ENCODE measurements at regions not wholly inside any gene's neighbourhood (a gene's known extent, or its start where the extent isn't known, plus 50 kb on each side); places are given as distances from the start of the nearest gene placed in this dataset.

- DNase-seq (no peak), ATAC-seq (no peak)
- H3K27me3 Mint-ChIP-seq = peaks cover 33% of the 10 kb centered on the region
- peaks cover 6% of the 10 kb centered on the region for H3K4me1 Mint-ChIP-seq
- no peak overlapping the region for H3K27ac Mint-ChIP-seq
- H3K9me3 Mint-ChIP-seq = no peaks in the 10 kb centered on the region
- no peak overlapping the region for H3K4me3 Mint-ChIP-seq
Measured at GRCh38 chr16:86755571-86756006, 177.2 kb downstream of the FOXL1 start.

- DNase-seq (no peak), ATAC-seq (no peak)
- Mint-ChIP-seq H3K4me1 (peaks cover 6% of the 10 kb centered on the region), H3K9me3 (no peaks in the 10 kb centered on the region), H3K27me3 (peaks cover 48% of the 10 kb centered on the region), H3K4me3 (no peak overlapping the region), H3K27ac (peak overlapping the region in 1 of 2 donors; percentile 71)
Measured at GRCh38 chr16:86756882-86757703, 178.7 kb downstream of the FOXL1 start.

DNA sequence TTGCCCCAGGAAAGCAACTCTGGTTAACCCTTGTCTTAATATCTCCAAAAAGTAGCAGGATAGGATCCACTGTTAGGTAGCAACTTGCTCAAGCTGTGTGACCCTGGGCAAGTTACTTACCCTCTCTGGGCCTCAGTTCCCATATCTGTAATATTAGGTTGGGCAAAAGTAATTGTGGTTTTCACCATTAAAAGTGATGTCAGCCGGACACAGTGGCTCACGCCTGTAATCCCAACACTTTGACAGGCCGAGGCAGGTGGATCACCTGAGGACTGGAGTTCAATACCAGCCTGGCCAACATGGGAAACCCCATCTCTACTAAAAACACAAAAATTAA is 179.3 kb downstream of the FOXL1 start:
- DNase-seq (no peak), ATAC-seq (no peak)
- Mint-ChIP-seq H3K4me3 (no peak overlapping the region), H3K27ac (no peak overlapping the region), H3K9me3 (no peaks in the 10 kb centered on the region), H3K4me1 (peaks cover 6% of the 10 kb centered on the region), H3K27me3 (peaks cover 54% of the 10 kb centered on the region)

GRCh38 chr16:86758932-86759331 is 180.6 kb downstream of the FOXL1 start:
- ATAC-seq = no peak
- Mint-ChIP-seq H3K4me3 (no peak overlapping the region), H3K9me3 (no peaks in the 10 kb centered on the region), H3K27me3 (peaks cover 61% of the 10 kb centered on the region), H3K4me1 (peaks cover 6% of the 10 kb centered on the region), H3K27ac (no peak overlapping the region)
- DNase-seq = no peak

DNA sequence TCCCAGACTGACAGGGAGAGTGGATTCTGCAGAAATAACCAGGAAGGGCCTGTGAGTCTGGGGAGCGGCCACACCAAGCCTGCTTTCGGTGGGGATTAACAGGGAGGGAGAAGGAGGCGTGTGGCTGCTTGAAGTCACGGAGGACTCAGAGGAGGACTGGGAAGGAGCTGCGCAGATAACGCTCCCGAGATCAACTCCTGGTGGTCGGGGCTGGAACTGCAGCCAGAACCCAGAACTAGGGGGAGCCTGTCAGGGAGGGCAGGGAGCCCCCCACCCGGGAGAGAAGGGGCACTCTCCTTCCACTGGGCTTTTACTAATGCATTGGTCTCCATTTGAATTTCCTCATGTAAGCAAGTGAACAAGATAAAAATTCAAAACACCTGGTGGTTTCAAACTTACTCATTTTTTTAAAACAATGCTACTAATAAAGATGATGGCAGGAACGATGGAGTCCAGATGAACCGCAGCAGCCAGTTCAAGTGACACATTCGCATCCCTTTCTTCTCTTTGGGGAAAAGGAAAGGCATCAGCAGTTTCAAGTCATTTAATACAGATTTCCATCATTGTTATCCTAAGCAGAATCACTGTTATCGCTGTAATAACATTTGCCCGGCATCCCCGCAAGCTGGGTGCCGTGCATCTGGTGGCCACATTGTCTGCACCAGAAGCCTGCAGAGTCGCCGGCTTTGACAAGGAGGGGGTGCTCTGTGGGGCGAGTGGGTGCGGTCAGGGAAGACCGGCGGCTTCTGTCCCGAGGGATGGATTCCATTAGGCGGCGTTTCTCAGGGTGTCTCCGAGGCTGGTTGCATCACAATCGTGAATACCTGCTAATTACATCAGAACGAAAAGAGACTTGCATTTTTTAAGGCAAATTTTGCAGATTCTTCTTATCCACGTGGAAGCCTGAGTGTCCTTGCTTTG is 183.0 kb downstream of the FOXL1 start:
- peaks cover 6% of the 10 kb centered on the region for H3K4me1 Mint-ChIP-seq
- no peak overlapping the region for H3K4me3 Mint-ChIP-seq
- DNase-seq = peak; percentile 47 to 51
- no peak overlapping the region for H3K27ac Mint-ChIP-seq
- ATAC-seq = no peak
- peaks cover 68% of the 10 kb centered on the region for H3K27me3 Mint-ChIP-seq
- H3K9me3 Mint-ChIP-seq = no peaks in the 10 kb centered on the region

DNA sequence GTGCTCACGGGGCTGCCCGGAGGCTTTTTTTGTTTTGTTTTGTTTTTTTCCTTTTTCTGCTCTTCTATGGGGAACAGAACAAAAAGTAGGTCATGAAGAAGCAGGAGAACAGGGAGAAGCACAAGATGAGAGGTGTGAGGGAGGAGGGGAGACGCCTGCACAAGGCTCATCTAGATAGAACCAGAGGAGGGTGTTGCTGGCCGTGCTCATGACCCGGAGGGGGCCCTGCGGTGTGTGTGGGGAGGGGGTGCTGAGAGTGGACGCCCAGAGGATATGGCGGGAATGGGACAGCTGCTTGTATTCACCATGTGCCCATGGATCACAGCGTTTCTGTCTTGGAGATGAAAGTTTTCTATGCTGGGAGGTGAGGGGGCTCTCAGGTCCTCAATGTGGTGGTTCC is 183.7 kb downstream of the FOXL1 start:
- DNase-seq = no peak
- Mint-ChIP-seq H3K4me3 (no peak overlapping the region), H3K9me3 (no peaks in the 10 kb centered on the region), H3K27me3 (peaks cover 64% of the 10 kb centered on the region), H3K27ac (peak overlapping the region in 1 of 2 donors; percentile 82), H3K4me1 (peaks cover 4% of the 10 kb centered on the region)
- no peak for ATAC-seq

- ATAC-seq (no peak), DNase-seq (no peak)
- H3K27ac Mint-ChIP-seq = no peak overlapping the region
- H3K27me3 Mint-ChIP-seq = peaks cover 61% of the 10 kb centered on the region
- no peaks in the 10 kb centered on the region for H3K4me1 Mint-ChIP-seq
- H3K9me3 Mint-ChIP-seq = no peaks in the 10 kb centered on the region
- no peak overlapping the region for H3K4me3 Mint-ChIP-seq
Measured at GRCh38 chr16:86763819-86764218, 185.5 kb downstream of the FOXL1 start.

- Mint-ChIP-seq H3K27ac (no peak overlapping the region), H3K4me1 (no peaks in the 10 kb centered on the region), H3K4me3 (no peak overlapping the region), H3K9me3 (no peaks in the 10 kb centered on the region), H3K27me3 (peaks cover 61% of the 10 kb centered on the region)
- DNase-seq (no peak), ATAC-seq (no peak)
Measured at GRCh38 chr16:86764551-86764950, 186.2 kb downstream of the FOXL1 start.

- Mint-ChIP-seq H3K4me1 (no peaks in the 10 kb centered on the region), H3K9me3 (no peaks in the 10 kb centered on the region), H3K27me3 (peaks cover 61% of the 10 kb centered on the region), H3K4me3 (no peak overlapping the region), H3K27ac (peak overlapping the region; percentile 44 to 48)
- ATAC-seq (no peak), DNase-seq (no peak)
Measured at GRCh38 chr16:86765389-86766026, 187.2 kb downstream of the FOXL1 start.

DNA sequence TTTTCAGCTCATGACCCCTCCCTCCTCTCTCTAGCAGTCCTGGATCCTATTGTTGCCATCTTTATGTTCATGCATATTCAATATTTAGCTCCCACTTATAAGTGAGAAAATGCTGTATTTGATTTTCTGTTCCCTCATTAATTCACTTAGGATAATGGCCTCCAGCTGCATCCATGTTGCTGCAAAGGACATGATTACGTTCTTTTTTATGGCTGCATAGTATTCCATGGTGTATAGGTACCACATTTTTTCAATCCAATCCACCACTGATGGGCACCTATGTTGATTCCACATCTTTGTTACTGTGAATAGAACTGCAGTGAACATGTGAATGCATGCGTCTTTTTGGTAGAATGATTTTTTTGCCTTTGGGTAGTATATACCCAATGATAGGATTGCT is 188.4 kb downstream of the FOXL1 start:
- Mint-ChIP-seq H3K4me1 (no peaks in the 10 kb centered on the region), H3K27ac (no peak overlapping the region), H3K4me3 (no peak overlapping the region), H3K9me3 (no peaks in the 10 kb centered on the region), H3K27me3 (peaks cover 52% of the 10 kb centered on the region)
- no peak for DNase-seq
- no peak for ATAC-seq

DNA sequence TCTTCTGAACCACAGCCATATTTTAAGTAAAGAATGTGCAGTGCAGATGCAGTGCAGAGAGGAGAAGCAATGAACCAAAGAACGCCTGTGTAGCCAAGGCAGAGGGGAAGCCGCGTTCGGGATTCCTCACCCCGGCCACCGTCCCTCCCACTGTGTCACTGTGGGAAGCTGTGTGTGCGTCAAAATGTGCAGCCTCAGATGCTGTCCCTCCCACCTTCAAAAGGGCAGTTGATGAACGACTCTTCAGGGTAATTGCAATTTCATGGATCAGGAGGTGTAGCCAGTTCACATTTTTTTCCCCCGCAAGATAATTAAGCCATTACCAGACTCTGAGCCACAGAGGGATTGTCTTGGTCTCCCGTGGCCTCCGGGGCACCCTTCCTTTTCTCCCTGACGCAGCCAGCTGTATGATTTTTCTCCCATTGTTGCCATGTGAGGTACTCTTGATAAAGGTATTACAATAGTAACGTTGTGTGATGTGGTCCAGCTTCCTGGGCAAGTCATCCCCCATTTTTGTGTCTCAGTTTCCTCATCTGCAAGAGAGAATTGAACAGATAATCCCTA is 190.0 kb downstream of the FOXL1 start:
- Mint-ChIP-seq H3K27ac (peak overlapping the region in 1 of 2 donors; percentile 85), H3K9me3 (no peaks in the 10 kb centered on the region), H3K4me1 (no peaks in the 10 kb centered on the region), H3K27me3 (peaks cover 51% of the 10 kb centered on the region), H3K4me3 (no peak overlapping the region)
- no peak for DNase-seq
- ATAC-seq = no peak

GRCh38 chr16:86768999-86769398 is 190.7 kb downstream of the FOXL1 start:
- Mint-ChIP-seq H3K4me1 (no peaks in the 10 kb centered on the region), H3K27me3 (peaks cover 44% of the 10 kb centered on the region), H3K4me3 (no peak overlapping the region), H3K27ac (peak overlapping the region in 1 of 2 donors; percentile 30), H3K9me3 (no peaks in the 10 kb centered on the region)
- DNase-seq = no peak
- ATAC-seq = no peak

- Mint-ChIP-seq H3K4me1 (no peaks in the 10 kb centered on the region), H3K27ac (no peak overlapping the region), H3K4me3 (no peak overlapping the region), H3K9me3 (no peaks in the 10 kb centered on the region), H3K27me3 (peaks cover 45% of the 10 kb centered on the region)
- no peak for DNase-seq
- ATAC-seq = no peak
Measured at GRCh38 chr16:86771506-86772460, 193.4 kb downstream of the FOXL1 start.

- ATAC-seq (no peak), DNase-seq (no peak)
- no peaks in the 10 kb centered on the region for H3K9me3 Mint-ChIP-seq
- no peaks in the 10 kb centered on the region for H3K4me1 Mint-ChIP-seq
- peak overlapping the region; percentile 48 to 62 for H3K27ac Mint-ChIP-seq
- peaks cover 45% of the 10 kb centered on the region for H3K27me3 Mint-ChIP-seq
- H3K4me3 Mint-ChIP-seq = no peak overlapping the region
Measured at GRCh38 chr16:86772671-86773353, 194.5 kb downstream of the FOXL1 start.
